GM19397 (cell line): ENCODE measurements at regions not wholly inside any gene's neighbourhood (a gene's known extent, or its start where the extent isn't known, plus 50 kb on each side); places are given as distances from the start of the nearest gene placed in this dataset.

Source experiments
- ATAC-seq: cut with Tn5 transposase; IDR thresholded peaks from one replicate; pipeline ENCODE4 v1.9.1; 2021; ENCODE audit warnings: mild to moderate bottlenecking, moderate library complexity; ENCODE audit not compliant: unreplicated experiment

- no peak for ATAC-seq
These were observed 79.0 kb upstream of the ODAD2 start for GRCh38 chr10:28077889-28078288.

- no peak for ATAC-seq
These were observed 76.5 kb upstream of the ODAD2 start for GRCh38 chr10:28075424-28075823.

GRCh38 chr10:28072573-28072972, 73.7 kb upstream of the ODAD2 start:
- ATAC-seq: no peak

GRCh38 chr10:28060031-28060607, 61.2 kb upstream of the ODAD2 start:
- no peak for ATAC-seq

- ATAC-seq: no peak
These were observed 59.9 kb upstream of the ODAD2 start for GRCh38 chr10:28058746-28059145.

GRCh38 chr10:28054228-28054860, 55.5 kb upstream of the ODAD2 start:
- no peak for ATAC-seq

- no peak for ATAC-seq
These were observed 50.4 kb upstream of the ODAD2 start for GRCh38 chr10:28049286-28049685.
